ENCODE measurements at regions not wholly inside any gene's neighbourhood (a gene's known extent, or its start where the extent isn't known, plus 50 kb on each side); places are given as distances from the start of the nearest gene placed in this dataset.
A peak's percentile ranks its signal among the peaks of the same experiment; 100 is the strongest.

- no peak for TF ChIP-seq CHD4 (IDR thresholded peaks at IDR 0.05; ENCODE audit: borderline replicate concordance, low read length)
- TF ChIP-seq ISX (CRISPR knock-in tag; conservative IDR thresholded peaks at IDR 0.05), result no peak
- TF ChIP-seq GPN1 (CRISPR knock-in tag; IDR thresholded peaks at IDR 0.05; ENCODE audit: borderline replicate concordance), result no peak
- no peak for TF ChIP-seq ATF1 (CRISPR knock-in tag; IDR thresholded peaks at IDR 0.05)
- TF ChIP-seq SNAPC2 (CRISPR knock-in tag; IDR thresholded peaks at IDR 0.05), result no peak
- no peak for TF ChIP-seq ZNF644 (CRISPR knock-in tag; IDR thresholded peaks at IDR 0.05; ENCODE audit: low read depth)
- TF ChIP-seq KDM3A (CRISPR knock-in tag; IDR thresholded peaks at IDR 0.05; ENCODE audit: low read depth), result no peak
- TF ChIP-seq MTA1 (CRISPR knock-in tag; IDR thresholded peaks at IDR 0.05; ENCODE audit: borderline replicate concordance), result peak; percentile 50; the same call in 1 of the 2 replicates
- peak; percentile 68 for TF ChIP-seq PRPF4 (IDR thresholded peaks at IDR 0.05; ENCODE audit: low read depth, low read length, poor library complexity, severe bottlenecking)
- TF ChIP-seq ZFX (CRISPR knock-in tag; IDR thresholded peaks at IDR 0.05; ENCODE audit: low read depth), result 0 out of 2 replicates have a peak, but pooled peaks have one; percentile 3
- TF ChIP-seq PCBP1 (IDR thresholded peaks at IDR 0.05; ENCODE audit: borderline replicate concordance, low read depth, low read length), result no peak
- TF ChIP-seq PAF1 (CRISPR knock-in tag; IDR thresholded peaks at IDR 0.05), result no peak
- TF ChIP-seq ZSCAN29 (CRISPR knock-in tag; conservative IDR thresholded peaks at IDR 0.05), result no peak
- TF ChIP-seq TAF15 (IDR thresholded peaks at IDR 0.05; ENCODE audit: low read depth, low read length, poor library complexity, severe bottlenecking), result peak; percentile 0
- TF ChIP-seq ZNF362 (CRISPR knock-in tag; IDR thresholded peaks at IDR 0.05; ENCODE audit: borderline replicate concordance), result no peak
- TF ChIP-seq ZNF563 (CRISPR knock-in tag; IDR thresholded peaks at IDR 0.05), result no peak
- no peak for TF ChIP-seq KMT2B (CRISPR knock-in tag; IDR thresholded peaks at IDR 0.05)
- TF ChIP-seq ZFP36L2 (CRISPR knock-in tag; IDR thresholded peaks at IDR 0.05), result no peak
- no peak for TF ChIP-seq ATAD3A (CRISPR knock-in tag; IDR thresholded peaks at IDR 0.05)
- TF ChIP-seq ZNF629 (CRISPR knock-in tag; conservative IDR thresholded peaks at IDR 0.05), result no peak
- TF ChIP-seq ZNF501 (CRISPR knock-in tag; IDR thresholded peaks at IDR 0.05), result peak; percentile 10; the same call in 1 of the 2 replicates
- 0 out of 2 replicates have a peak, but pooled peaks have one; percentile 27 for TF ChIP-seq SRY (CRISPR knock-in tag; IDR thresholded peaks at IDR 0.05)
- no peak for TF ChIP-seq NFE2L1 (CRISPR knock-in tag; IDR thresholded peaks at IDR 0.05; ENCODE audit: borderline replicate concordance)
- no peak for TF ChIP-seq ZNF704 (CRISPR knock-in tag; IDR thresholded peaks at IDR 0.05; ENCODE audit: borderline replicate concordance)
- peak; percentile 15 for TF ChIP-seq RBM39 (IDR thresholded peaks at IDR 0.05; ENCODE audit: low read depth, low read length, poor library complexity, severe bottlenecking)
- TF ChIP-seq ZNF329 (CRISPR knock-in tag; IDR thresholded peaks at IDR 0.05; ENCODE audit: low read depth), result no peak
- no peak for TF ChIP-seq TRIM24 (CRISPR knock-in tag; IDR thresholded peaks at IDR 0.05)
- no peak for TF ChIP-seq ZBTB2 (CRISPR knock-in tag; IDR thresholded peaks at IDR 0.05; ENCODE audit: low read depth)
These were observed 164.4 kb upstream of the AFDN start (continued) for GRCh38 chr6:167662075-167662880.
